ENCODE measurements at regions not wholly inside any gene's neighbourhood (a gene's known extent, or its start where the extent isn't known, plus 50 kb on each side); places are given as distances from the start of the nearest gene placed in this dataset.

DNA sequence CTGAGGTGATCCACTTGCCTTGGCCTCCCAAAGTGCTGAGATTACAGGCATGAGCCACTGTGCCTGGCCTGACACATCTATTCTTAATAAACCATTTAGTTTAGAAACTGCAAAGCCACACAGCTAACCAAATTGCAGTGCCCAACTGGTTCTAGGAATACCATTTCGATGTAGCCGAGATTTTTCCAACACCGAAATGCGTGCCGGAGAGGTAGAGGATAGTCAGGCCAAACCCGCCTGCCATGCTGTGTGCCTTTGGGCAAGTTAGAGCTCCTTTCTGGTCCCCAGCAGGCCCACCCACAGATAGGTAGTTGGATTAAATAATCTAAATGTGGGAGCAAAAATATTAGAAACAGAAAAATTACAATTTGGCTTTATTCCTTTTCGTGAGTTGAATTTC is 254.4 kb downstream of the FOXD2 start:
- TF ChIP-seq CTCF (IDR thresholded peaks at IDR 0.05; ENCODE audit: low read depth, low read length, missing control alignments) = no peak
- DNase-seq (ENCODE audit: low read depth) = no peak
- no peak overlapping the region for H3K4me3 ChIP-seq (ENCODE audit: low read depth, low read length)

GRCh38 chr1:47693115-47693514 is 255.3 kb downstream of the FOXD2 start:
- no peak overlapping the region for H3K4me3 ChIP-seq (ENCODE audit: low read depth, low read length)
- no peak for TF ChIP-seq CTCF (IDR thresholded peaks at IDR 0.05; ENCODE audit: low read depth, low read length, missing control alignments)
- no peak for DNase-seq (ENCODE audit: low read depth)

DNA sequence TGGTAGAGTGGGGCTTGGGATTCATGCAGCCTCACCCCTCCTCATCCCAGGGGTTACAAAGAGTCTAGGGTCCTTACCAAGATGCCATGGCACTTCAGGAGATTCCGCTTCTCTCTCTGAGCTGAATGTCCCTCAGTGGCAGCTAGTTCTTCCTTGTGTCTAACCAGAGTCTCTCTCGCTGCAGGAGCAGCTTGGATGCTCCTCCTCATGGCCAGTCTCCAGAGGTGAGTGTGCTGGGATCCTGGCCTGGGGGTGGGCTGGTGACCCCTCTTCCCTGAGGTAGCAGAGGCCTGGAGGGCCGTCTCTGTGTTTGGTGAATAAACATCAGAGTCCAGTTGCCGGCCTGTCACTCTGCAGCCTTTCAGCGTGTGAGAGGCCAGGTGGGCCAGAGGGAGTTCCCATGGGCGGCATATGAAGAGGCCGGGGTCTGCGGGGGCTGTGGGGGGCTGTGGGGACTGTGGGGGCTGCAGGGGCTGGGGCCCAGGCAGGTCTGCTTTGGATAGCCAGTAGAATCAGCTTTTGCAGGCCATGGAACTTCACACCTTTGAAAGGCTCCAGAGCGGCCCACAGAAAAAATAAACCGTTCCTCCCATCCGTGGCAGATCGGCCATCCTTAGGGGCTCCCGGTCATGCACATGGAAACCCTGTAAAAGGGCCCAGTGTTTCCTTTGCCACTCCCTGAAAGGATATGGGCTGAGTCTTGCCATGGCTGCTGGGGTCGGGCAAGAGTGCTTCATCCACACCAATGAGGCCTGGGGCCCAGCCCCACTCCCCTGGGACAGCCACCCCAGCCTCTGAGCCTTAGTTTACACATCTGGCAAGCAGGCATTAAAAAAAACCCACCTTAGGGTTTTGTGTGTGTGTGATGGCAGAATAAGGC is 256.4 kb downstream of the FOXD2 start:
- no peak for TF ChIP-seq CTCF (IDR thresholded peaks at IDR 0.05; ENCODE audit: low read depth, low read length, missing control alignments)
- H3K4me3 ChIP-seq (ENCODE audit: low read depth, low read length) = no peak overlapping the region
- DNase-seq (ENCODE audit: low read depth) = no peak

- no peak for DNase-seq (ENCODE audit: low read depth)
- H3K4me3 ChIP-seq (ENCODE audit: low read depth, low read length) = no peak overlapping the region
- no peak for TF ChIP-seq CTCF (IDR thresholded peaks at IDR 0.05; ENCODE audit: low read depth, low read length, missing control alignments)
Observed at GRCh38 chr1:47696404-47696736, 258.5 kb downstream of the FOXD2 start.

- H3K4me3 ChIP-seq (ENCODE audit: low read depth, low read length) = no peak overlapping the region
- no peak for TF ChIP-seq CTCF (IDR thresholded peaks at IDR 0.05; ENCODE audit: low read depth, low read length, missing control alignments)
- no peak for DNase-seq (ENCODE audit: low read depth)
Observed at GRCh38 chr1:47696737-47697441, 259.0 kb downstream of the FOXD2 start.

DNA sequence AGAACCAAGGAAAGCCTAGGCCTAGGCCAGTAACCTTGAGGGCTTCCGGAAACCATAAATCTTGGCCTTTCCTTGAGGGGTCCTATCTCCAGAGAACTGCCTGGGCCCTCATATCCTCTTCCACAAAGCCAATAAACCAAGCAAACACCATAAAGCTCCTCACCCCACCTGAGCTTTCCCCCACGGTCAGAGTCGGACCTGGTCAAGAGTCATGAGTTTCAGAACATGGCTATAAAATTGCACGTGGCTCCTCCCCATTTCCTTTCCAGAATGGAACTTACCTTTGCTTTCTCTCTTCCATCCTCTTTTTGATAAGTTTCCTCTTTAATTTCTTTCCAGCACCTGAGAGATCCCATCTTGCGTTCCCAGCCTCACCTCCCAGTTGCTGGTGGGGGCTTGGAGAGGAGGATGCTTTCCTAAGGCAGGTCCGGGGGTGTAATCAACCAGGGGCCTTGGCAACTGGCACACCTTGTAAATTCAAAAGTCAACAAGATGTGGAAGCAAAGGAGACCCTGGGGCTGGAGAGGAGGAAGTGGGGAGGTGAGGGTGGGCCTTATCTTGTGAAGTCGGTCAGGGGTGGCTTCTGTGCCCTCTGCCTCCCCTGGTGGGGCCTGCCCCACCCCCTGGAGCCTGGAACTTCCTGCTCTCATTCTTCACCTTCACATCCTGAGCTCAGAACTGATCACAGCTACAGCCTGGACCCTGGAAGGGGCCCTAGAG is 259.9 kb downstream of the FOXD2 start:
- no peak overlapping the region for H3K4me3 ChIP-seq (ENCODE audit: low read depth, low read length)

More for the DNA sequence above, 259.9 kb downstream of the FOXD2 start:
- no peak for DNase-seq (ENCODE audit: low read depth)
- no peak for TF ChIP-seq CTCF (IDR thresholded peaks at IDR 0.05; ENCODE audit: low read depth, low read length, missing control alignments)

All from GM12864 (cell line).